ENCODE measurements at regions not wholly inside any gene's neighbourhood (a gene's known extent, or its start where the extent isn't known, plus 50 kb on each side); places are given as distances from the start of the nearest gene placed in this dataset.

DNA sequence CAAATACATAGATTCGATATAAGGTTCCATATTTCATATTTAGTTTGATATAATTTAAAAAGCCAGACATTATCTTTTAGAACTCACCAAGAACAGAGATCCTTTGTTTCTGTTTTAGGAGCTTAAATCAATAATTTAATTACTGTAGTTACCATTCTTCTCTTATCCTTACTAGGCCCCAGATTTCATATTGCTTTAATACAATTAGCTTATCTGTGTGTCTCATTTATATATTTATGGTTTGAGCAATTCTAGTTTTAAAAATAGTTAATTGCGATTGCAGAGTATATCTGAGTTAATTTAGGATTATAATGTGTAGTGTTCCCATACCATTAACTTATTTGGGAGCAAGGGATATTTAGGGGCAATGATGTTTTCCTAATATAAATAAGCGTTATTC lies 558.8 kb upstream of the ZNF804A start:
- H3K9me3 ChIP-seq (ENCODE audit: control insufficient read depth, low read depth, low read length): no peaks in the 10 kb centered on the region
- no peak for DNase-seq (ENCODE audit: low read depth, low spot score)
- no peak overlapping the region for H3K9ac ChIP-seq (ENCODE audit: control insufficient read depth, extremely low read depth, insufficient read depth, low read length)
- H4K20me1 ChIP-seq (ENCODE audit: control insufficient read depth, extremely low read depth, insufficient read depth, low read length): no peaks in the 10 kb centered on the region
- H3K27ac ChIP-seq (ENCODE audit: control insufficient read depth, insufficient read depth, low read length): no peak overlapping the region
- H3K4me3 ChIP-seq (ENCODE audit: control insufficient read depth in 2 of 3, extremely low read depth in 1 of 3, insufficient read depth in 2 of 3, low read depth in 1 of 3, low read length in 3 of 3): no peak overlapping the region
- no peak for TF ChIP-seq EZH2 (IDR thresholded peaks at IDR 0.05; ENCODE audit: low read length)
- TF ChIP-seq, protein P1, sequence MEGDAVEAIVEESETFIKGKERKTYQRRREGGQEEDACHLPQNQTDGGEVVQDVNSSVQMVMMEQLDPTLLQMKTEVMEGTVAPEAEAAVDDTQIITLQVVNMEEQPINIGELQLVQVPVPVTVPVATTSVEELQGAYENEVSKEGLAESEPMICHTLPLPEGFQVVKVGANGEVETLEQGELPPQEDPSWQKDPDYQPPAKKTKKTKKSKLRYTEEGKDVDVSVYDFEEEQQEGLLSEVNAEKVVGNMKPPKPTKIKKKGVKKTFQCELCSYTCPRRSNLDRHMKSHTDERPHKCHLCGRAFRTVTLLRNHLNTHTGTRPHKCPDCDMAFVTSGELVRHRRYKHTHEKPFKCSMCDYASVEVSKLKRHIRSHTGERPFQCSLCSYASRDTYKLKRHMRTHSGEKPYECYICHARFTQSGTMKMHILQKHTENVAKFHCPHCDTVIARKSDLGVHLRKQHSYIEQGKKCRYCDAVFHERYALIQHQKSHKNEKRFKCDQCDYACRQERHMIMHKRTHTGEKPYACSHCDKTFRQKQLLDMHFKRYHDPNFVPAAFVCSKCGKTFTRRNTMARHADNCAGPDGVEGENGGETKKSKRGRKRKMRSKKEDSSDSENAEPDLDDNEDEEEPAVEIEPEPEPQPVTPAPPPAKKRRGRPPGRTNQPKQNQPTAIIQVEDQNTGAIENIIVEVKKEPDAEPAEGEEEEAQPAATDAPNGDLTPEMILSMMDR (optimal IDR thresholded peaks at IDR 0.05 in 1 of 3, IDR thresholded peaks at IDR 0.05 in 1 of 3, conservative IDR thresholded peaks at IDR 0.05 in 1 of 3; ENCODE audit: extremely low read depth in 1 of 3, insufficient read depth in 2 of 3, low read length in 3 of 3): no peak
- FAIRE-seq: no peak
- no peak overlapping the region for H3K4me2 ChIP-seq (ENCODE audit: control insufficient read depth, extremely low read depth, insufficient read depth, low read depth, low read length)
- no peak overlapping the region for H2AFZ ChIP-seq (ENCODE audit: control insufficient read depth, low read length)
- dilution Hi-C loops (cut with MboI; ENCODE audit: extremely low pct_ligation_motif_present, low sequenced_read_pairs): no loop called here
- H3K79me2 ChIP-seq (ENCODE audit: control insufficient read depth, insufficient read depth, low read length): no peaks in the 10 kb centered on the region
- H3K36me3 ChIP-seq (ENCODE audit: control insufficient read depth in 2 of 2, extremely low read depth in 1 of 2, insufficient read depth in 2 of 2, low read length in 2 of 2): no peaks in the 10 kb centered on the region
- no peaks in the 10 kb centered on the region for H3K9me1 ChIP-seq (ENCODE audit: control insufficient read depth, extremely low read depth, insufficient read depth, low read length)
- no peaks in the 10 kb centered on the region for H3K27me3 ChIP-seq (ENCODE audit: control insufficient read depth, extremely low read depth, insufficient read depth, low read length)
- no peaks in the 10 kb centered on the region for H3K4me1 ChIP-seq (ENCODE audit: control insufficient read depth, extremely low read depth, insufficient read depth, low read length)

DNA sequence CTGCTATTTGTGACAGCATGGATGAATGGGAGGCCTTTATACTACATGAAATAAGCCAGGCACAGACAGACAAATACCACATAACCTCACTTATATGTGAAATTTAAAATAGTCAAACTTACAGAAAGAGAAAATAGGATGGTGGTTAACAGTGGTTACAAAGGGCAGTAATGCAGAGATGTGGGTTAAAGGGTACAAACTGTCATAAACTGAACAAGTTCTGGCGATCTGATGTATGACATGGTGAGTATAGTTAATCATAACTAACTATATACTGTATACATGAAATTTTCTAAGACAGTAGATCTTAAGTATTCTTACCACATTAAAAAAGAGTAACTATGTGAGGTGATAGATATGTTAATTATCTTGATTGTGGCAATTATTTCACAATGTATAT lies 558.1 kb upstream of the ZNF804A start:
- Histone ChIP-seq H3K79me2 (ENCODE audit: control insufficient read depth, insufficient read depth, low read length) (no peaks in the 10 kb centered on the region), H3K9me1 (ENCODE audit: control insufficient read depth, extremely low read depth, insufficient read depth, low read length) (no peaks in the 10 kb centered on the region), H3K27me3 (ENCODE audit: control insufficient read depth, extremely low read depth, insufficient read depth, low read length) (no peaks in the 10 kb centered on the region), H3K9ac (ENCODE audit: control insufficient read depth, extremely low read depth, insufficient read depth, low read length) (no peak overlapping the region), H3K9me3 (ENCODE audit: control insufficient read depth, low read depth, low read length) (no peaks in the 10 kb centered on the region), H3K36me3 (ENCODE audit: control insufficient read depth in 2 of 2, extremely low read depth in 1 of 2, insufficient read depth in 2 of 2, low read length in 2 of 2) (no peaks in the 10 kb centered on the region), H3K4me1 (ENCODE audit: control insufficient read depth, extremely low read depth, insufficient read depth, low read length) (no peaks in the 10 kb centered on the region), H2AFZ (ENCODE audit: control insufficient read depth, low read length) (no peak overlapping the region), H3K4me3 (ENCODE audit: control insufficient read depth in 2 of 3, extremely low read depth in 1 of 3, insufficient read depth in 2 of 3, low read depth in 1 of 3, low read length in 3 of 3) (no peak overlapping the region), H4K20me1 (ENCODE audit: control insufficient read depth, extremely low read depth, insufficient read depth, low read length) (no peaks in the 10 kb centered on the region), H3K4me2 (ENCODE audit: control insufficient read depth, extremely low read depth, insufficient read depth, low read depth, low read length) (no peak overlapping the region), H3K27ac (ENCODE audit: control insufficient read depth, insufficient read depth, low read length) (no peak overlapping the region)
- DNase-seq (ENCODE audit: low read depth, low spot score) (no peak), FAIRE-seq (no peak)
- dilution Hi-C loops (cut with MboI; ENCODE audit: extremely low pct_ligation_motif_present, low sequenced_read_pairs): no loop called here
- TF ChIP-seq EZH2 (IDR thresholded peaks at IDR 0.05; ENCODE audit: low read length): no peak
- TF ChIP-seq, protein P1 (optimal IDR thresholded peaks at IDR 0.05 in 1 of 3, IDR thresholded peaks at IDR 0.05 in 1 of 3, conservative IDR thresholded peaks at IDR 0.05 in 1 of 3; ENCODE audit: extremely low read depth in 1 of 3, insufficient read depth in 2 of 3, low read length in 3 of 3): no peak

Data from keratinocyte (primary cell).